HEK293 (cell line): ENCODE measurements at regions not wholly inside any gene's neighbourhood (a gene's known extent, or its start where the extent isn't known, plus 50 kb on each side); places are given as distances from the start of the nearest gene placed in this dataset.

ENCODE experiments used
- CTCF ChIA-PET: fragments of 350-600 bp; formaldehyde crosslinking; extraction: SDS; loops from one replicate; lab custom pipeline; 2021; ENCODE audit warnings: antibody characterized with exemption; lab: Yijun Ruan, JAX
- POLR2A ChIA-PET: fragments of 300-600 bp; formaldehyde crosslinking; extraction: SDS; loops from one replicate; lab custom pipeline; 2020; ENCODE audit warnings: antibody characterized with exemption, inconsistent platforms; lab: Yijun Ruan, JAX
- H3K27ac ChIP-seq: fragments of 200-500 bp; sonication (Bioruptor generic); 2 replicates; pipeline ENCODE4 v1.5.1; 2014; ENCODE audit warnings: low read depth, low read length, control low read depth, inconsistent platforms; ENCODE audit errors: extremely low read depth
- H3K36me3 ChIP-seq, 2 experiments: fragments of 200-500 bp in 1 of 2; sonication (Bioruptor generic) in 1 of 2; 1 replicate in 1 of 2; 2 replicates in 1 of 2; pipeline ENCODE4 v1.5.1; 2014 to 2017; ENCODE audit warnings: inconsistent platforms in 2 of 2, low read length in 2 of 2; ENCODE audit not compliant: control insufficient read depth in 2 of 2, insufficient read depth in 1 of 2
- H3K4me1 ChIP-seq: fragments of 200-500 bp; sonication (Bioruptor generic); 2 replicates; pipeline ENCODE4 v1.5.1; 2014; ENCODE audit warnings: mild to moderate bottlenecking, low read length, inconsistent platforms; ENCODE audit not compliant: control insufficient read depth, insufficient read depth
- H3K4me3 ChIP-seq: 2 replicates; pipeline ENCODE4 v1.5.1; 2011; ENCODE audit warnings: low read depth, mild to moderate bottlenecking, control low read depth, low read length, moderate library complexity
- H3K9me3 ChIP-seq: fragments of 200-500 bp; sonication (Bioruptor generic); 2 replicates; pipeline ENCODE4 v1.5.1; 2014; ENCODE audit warnings: low read depth, low read length, inconsistent platforms; ENCODE audit not compliant: control insufficient read depth, insufficient read depth
- EGR2 ChIP-seq: fragments of 450-650 bp; formaldehyde crosslinking; IDR thresholded peaks from 2 replicates; pipeline ENCODE4 v1.5.1; 2016; ENCODE audit warnings: low read depth, missing biosample characterization, missing genetic modification characterization
- RBAK ChIP-seq: fragments of 450-650 bp; formaldehyde crosslinking; IDR thresholded peaks from 2 replicates; pipeline ENCODE4 v1.5.1; 2016; ENCODE audit warnings: missing biosample characterization, missing genetic modification characterization
- SCRT1 ChIP-seq: fragments of 450-650 bp; formaldehyde crosslinking; IDR thresholded peaks from 2 replicates; pipeline ENCODE4 v1.5.1; 2016; ENCODE audit warnings: missing biosample characterization, missing genetic modification characterization, borderline replicate concordance
- SCRT2 ChIP-seq: fragments of 450-650 bp; formaldehyde crosslinking; IDR thresholded peaks from 2 replicates; pipeline ENCODE4 v1.5.1; 2016; ENCODE audit warnings: missing biosample characterization, missing genetic modification characterization
- SP7 ChIP-seq: fragments of 450-650 bp; formaldehyde crosslinking; IDR thresholded peaks from 2 replicates; pipeline ENCODE4 v1.5.1; 2016; ENCODE audit warnings: missing biosample characterization, missing genetic modification characterization
- ZNF174 ChIP-seq: fragments of 450-650 bp; formaldehyde crosslinking; IDR thresholded peaks from 2 replicates; pipeline ENCODE4 v1.5.0; 2017; ENCODE audit warnings: missing biosample characterization, mild to moderate bottlenecking, missing genetic modification characterization
- ZNF23 ChIP-seq: fragments of 450-650 bp; formaldehyde crosslinking; IDR thresholded peaks from 2 replicates; pipeline ENCODE4 v1.5.1; 2016; ENCODE audit warnings: missing biosample characterization, missing genetic modification characterization, borderline replicate concordance
- ZNF311 ChIP-seq: fragments of 450-650 bp; formaldehyde crosslinking; IDR thresholded peaks from 2 replicates; pipeline ENCODE4 v1.5.1; 2017; ENCODE audit warnings: missing biosample characterization, missing genetic modification characterization, borderline replicate concordance
- ZNF366 ChIP-seq: fragments of 450-650 bp; formaldehyde crosslinking; conservative IDR thresholded peaks from 2 replicates; pipeline ENCODE4 v1.5.1; 2016; ENCODE audit warnings: missing biosample characterization, missing genetic modification characterization
- ZNF37A ChIP-seq: fragments of 450-650 bp; IDR thresholded peaks from 2 replicates; pipeline ENCODE4 v1.5.1; 2018; ENCODE audit warnings: missing biosample characterization, missing genetic modification characterization
- ZNF529 ChIP-seq: fragments of 450-650 bp; formaldehyde crosslinking; IDR thresholded peaks from 2 replicates; pipeline ENCODE4 v1.5.1; 2017; ENCODE audit warnings: missing genetic modification characterization, missing biosample characterization; ENCODE audit not compliant: insufficient replicate concordance
- ZNF555 ChIP-seq: fragments of 450-650 bp; formaldehyde crosslinking; conservative IDR thresholded peaks from 2 replicates; pipeline ENCODE4 v1.5.1; 2017; ENCODE audit warnings: missing biosample characterization, mild to moderate bottlenecking, missing genetic modification characterization, inconsistent platforms
- ZNF561 ChIP-seq: fragments of 450-650 bp; IDR thresholded peaks from 2 replicates; pipeline ENCODE4 v1.5.1; 2018; ENCODE audit warnings: missing biosample characterization, missing genetic modification characterization, borderline replicate concordance
- ZNF610 ChIP-seq: fragments of 450-650 bp; formaldehyde crosslinking; IDR thresholded peaks from 2 replicates; pipeline ENCODE4 v1.5.1; 2016; ENCODE audit warnings: missing biosample characterization, missing genetic modification characterization, borderline replicate concordance
- ZNF785 ChIP-seq: fragments of 450-650 bp; formaldehyde crosslinking; IDR thresholded peaks from 2 replicates; pipeline ENCODE4 v1.5.1; 2016; ENCODE audit warnings: missing biosample characterization, missing genetic modification characterization
- ZNF830 ChIP-seq: fragments of 450-650 bp; IDR thresholded peaks from 2 replicates; pipeline ENCODE4 v1.5.0; 2018; ENCODE audit warnings: missing biosample characterization, missing genetic modification characterization, low read depth, mild to moderate bottlenecking, moderate library complexity
- ZNF837 ChIP-seq: fragments of 450-650 bp; formaldehyde crosslinking; IDR thresholded peaks from 2 replicates; pipeline ENCODE4 v1.5.1; 2016; ENCODE audit warnings: missing biosample characterization, missing genetic modification characterization
- ZSCAN23 ChIP-seq: fragments of 450-650 bp; formaldehyde crosslinking; IDR thresholded peaks from 2 replicates; pipeline ENCODE4 v1.5.1; 2016; ENCODE audit warnings: missing biosample characterization, missing genetic modification characterization
- TF ChIP-seq, protein P1 (sequence below): fragments of 450-650 bp; formaldehyde crosslinking; IDR thresholded peaks from 2 replicates; pipeline ENCODE4 v1.5.0; 2017; ENCODE audit warnings: missing biosample characterization, missing genetic modification characterization, borderline replicate concordance
- TF ChIP-seq, protein P2 (sequence below): fragments of 450-650 bp; formaldehyde crosslinking; IDR thresholded peaks from 2 replicates; pipeline ENCODE4 v1.5.1; 2016; ENCODE audit warnings: missing biosample characterization, missing genetic modification characterization
- TF ChIP-seq, protein P3 (sequence below): fragments of 450-650 bp; formaldehyde crosslinking; IDR thresholded peaks from 2 replicates; pipeline ENCODE4 v1.5.1; 2017; ENCODE audit warnings: missing biosample characterization, mild to moderate bottlenecking, missing genetic modification characterization, moderate library complexity
- TF ChIP-seq, protein P4 (sequence below): fragments of 450-650 bp; formaldehyde crosslinking; IDR thresholded peaks from 2 replicates; pipeline ENCODE4 v1.5.1; 2016; ENCODE audit warnings: missing biosample characterization, missing genetic modification characterization
- TF ChIP-seq, protein P5 (sequence below): fragments of 450-650 bp; formaldehyde crosslinking; IDR thresholded peaks from 2 replicates; pipeline ENCODE4 v1.5.1; 2017; ENCODE audit warnings: missing biosample characterization, missing genetic modification characterization

DNA sequence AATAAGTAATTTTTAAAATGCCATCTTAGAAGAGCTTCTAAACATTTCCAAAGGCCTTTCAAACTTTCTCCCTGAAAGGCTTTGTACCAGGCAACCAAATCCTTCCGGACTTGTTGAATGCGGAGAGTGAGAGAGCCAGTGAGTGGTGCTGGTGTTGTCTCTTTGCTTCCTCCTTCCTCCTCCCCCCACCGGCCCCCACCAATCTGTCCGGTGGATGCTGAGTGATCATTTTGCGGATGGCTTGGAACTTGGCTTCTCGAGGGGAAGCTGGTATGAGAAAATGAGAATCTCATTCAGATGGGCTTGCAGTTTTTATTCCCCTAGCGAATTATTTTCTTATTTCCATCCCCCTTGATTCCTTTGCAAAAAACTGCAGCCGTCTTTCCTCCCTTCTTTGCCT is 97.3 kb downstream of the ANKRD60 start:
- no peak overlapping the region for H3K4me3 ChIP-seq
- ChIA-PET CTCF (interaction anchor here (0.6 to 1.8 kb wide), 4 partner anchors 44 to 704 kb away, joined by 3 to 6 read pairs (median 3); no protein-coding TSS in a partner anchor), POLR2A (no interaction called here)
- H3K4me1 ChIP-seq = no peaks in the 10 kb centered on the region
- TF ChIP-seq SCRT1 (tag by site-specific recombination) (0 out of 2 replicates have a peak, but pooled peaks have one; percentile 16), EGR2 (no peak), ZNF23 (tag by site-specific recombination) (no peak), SCRT2 (tag by site-specific recombination) (peak; percentile 76), SP7 (tag by site-specific recombination) (no peak)
- no peaks in the 10 kb centered on the region for H3K9me3 ChIP-seq
- no peaks in the 10 kb centered on the region for H3K36me3 ChIP-seq
- no peak overlapping the region for H3K27ac ChIP-seq

DNA sequence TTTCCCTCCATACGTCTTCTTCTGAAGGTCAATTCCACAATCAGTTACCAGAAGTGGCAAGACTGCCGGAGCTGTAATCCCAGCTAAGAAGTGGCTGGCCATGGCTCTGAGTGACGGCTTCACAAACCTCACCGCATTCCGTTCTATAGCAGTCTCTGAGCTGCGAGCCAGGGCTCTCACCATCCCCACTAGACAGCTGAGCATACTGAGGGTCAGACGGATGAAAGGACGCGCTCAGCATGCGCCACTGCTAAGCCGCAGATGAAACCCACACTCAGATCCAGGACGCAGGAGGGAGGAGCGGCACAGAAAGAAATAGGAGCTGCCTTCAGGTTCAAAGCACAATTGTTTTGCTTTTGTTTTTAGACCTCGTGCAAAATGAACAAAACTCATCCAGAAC is 97.9 kb downstream of the ANKRD60 start:
- Histone ChIP-seq H3K27ac (no peak overlapping the region), H3K36me3 (no peaks in the 10 kb centered on the region), H3K4me3 (no peak overlapping the region), H3K9me3 (no peaks in the 10 kb centered on the region), H3K4me1 (no peaks in the 10 kb centered on the region)
- TF ChIP-seq, protein P1, sequence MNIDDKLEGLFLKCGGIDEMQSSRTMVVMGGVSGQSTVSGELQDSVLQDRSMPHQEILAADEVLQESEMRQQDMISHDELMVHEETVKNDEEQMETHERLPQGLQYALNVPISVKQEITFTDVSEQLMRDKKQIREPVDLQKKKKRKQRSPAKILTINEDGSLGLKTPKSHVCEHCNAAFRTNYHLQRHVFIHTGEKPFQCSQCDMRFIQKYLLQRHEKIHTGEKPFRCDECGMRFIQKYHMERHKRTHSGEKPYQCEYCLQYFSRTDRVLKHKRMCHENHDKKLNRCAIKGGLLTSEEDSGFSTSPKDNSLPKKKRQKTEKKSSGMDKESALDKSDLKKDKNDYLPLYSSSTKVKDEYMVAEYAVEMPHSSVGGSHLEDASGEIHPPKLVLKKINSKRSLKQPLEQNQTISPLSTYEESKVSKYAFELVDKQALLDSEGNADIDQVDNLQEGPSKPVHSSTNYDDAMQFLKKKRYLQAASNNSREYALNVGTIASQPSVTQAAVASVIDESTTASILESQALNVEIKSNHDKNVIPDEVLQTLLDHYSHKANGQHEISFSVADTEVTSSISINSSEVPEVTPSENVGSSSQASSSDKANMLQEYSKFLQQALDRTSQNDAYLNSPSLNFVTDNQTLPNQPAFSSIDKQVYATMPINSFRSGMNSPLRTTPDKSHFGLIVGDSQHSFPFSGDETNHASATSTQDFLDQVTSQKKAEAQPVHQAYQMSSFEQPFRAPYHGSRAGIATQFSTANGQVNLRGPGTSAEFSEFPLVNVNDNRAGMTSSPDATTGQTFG (tag by site-specific recombination) = no peak
- TF ChIP-seq, protein P2, sequence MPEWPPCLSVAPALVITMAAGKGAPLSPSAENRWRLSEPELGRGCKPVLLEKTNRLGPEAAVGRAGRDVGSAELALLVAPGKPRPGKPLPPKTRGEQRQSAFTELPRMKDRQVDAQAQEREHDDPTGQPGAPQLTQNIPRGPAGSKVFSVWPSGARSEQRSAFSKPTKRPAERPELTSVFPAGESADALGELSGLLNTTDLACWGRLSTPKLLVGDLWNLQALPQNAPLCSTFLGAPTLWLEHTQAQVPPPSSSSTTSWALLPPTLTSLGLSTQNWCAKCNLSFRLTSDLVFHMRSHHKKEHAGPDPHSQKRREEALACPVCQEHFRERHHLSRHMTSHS (tag by site-specific recombination) = no peak
- TF ChIP-seq ZSCAN23 (tag by site-specific recombination) (no peak), ZNF785 (tag by site-specific recombination) (no peak), ZNF610 (tag by site-specific recombination) (no peak), ZNF37A (tag by site-specific recombination) (no peak)
- CTCF ChIA-PET = interaction anchor here (1.2 to 1.8 kb wide), 3 partner anchors 43 to 534 kb away, joined by 3 to 6 read pairs (median 3); no protein-coding TSS in a partner anchor
- POLR2A ChIA-PET = no interaction called here

DNA sequence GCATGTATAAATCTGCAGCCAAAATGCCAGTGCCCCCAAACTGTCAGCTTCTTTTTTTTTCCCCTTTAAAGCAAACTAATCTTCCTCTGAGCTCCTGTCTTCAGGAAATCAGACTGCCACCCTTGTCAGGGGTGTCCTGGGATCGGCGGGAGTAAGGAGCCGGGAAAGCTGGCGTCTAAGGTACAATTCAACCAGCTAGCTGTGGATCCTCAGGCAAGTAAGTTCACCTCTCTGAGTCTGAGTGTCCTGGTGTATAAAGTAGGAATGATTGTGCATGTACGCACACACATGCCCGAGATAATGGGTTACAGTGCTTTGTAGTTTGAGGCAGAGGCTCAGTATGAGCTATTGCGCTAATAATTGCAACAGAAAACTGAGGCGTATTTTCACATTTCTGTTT is 98.3 kb downstream of the ANKRD60 start:
- no peaks in the 10 kb centered on the region for H3K4me1 ChIP-seq
- no peaks in the 10 kb centered on the region for H3K36me3 ChIP-seq
- TF ChIP-seq ZNF529 (tag by site-specific recombination) = no peak
- TF ChIP-seq ZNF830 (tag by site-specific recombination) = no peak
- no peak for TF ChIP-seq RBAK (tag by site-specific recombination)
- no peak for TF ChIP-seq ZNF561 (tag by site-specific recombination)
- TF ChIP-seq ZNF555 (tag by site-specific recombination) = no peak
- TF ChIP-seq ZNF174 = no peak
- TF ChIP-seq, protein P3, sequence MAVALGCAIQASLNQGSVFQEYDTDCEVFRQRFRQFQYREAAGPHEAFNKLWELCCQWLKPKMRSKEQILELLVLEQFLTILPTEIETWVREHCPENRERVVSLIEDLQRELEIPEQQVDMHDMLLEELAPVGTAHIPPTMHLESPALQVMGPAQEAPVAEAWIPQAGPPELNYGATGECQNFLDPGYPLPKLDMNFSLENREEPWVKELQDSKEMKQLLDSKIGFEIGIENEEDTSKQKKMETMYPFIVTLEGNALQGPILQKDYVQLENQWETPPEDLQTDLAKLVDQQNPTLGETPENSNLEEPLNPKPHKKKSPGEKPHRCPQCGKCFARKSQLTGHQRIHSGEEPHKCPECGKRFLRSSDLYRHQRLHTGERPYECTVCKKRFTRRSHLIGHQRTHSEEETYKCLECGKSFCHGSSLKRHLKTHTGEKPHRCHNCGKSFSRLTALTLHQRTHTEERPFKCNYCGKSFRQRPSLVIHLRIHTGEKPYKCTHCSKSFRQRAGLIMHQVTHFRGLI = no peak
- TF ChIP-seq ZNF37A (tag by site-specific recombination) = no peak
- TF ChIP-seq, protein P4, sequence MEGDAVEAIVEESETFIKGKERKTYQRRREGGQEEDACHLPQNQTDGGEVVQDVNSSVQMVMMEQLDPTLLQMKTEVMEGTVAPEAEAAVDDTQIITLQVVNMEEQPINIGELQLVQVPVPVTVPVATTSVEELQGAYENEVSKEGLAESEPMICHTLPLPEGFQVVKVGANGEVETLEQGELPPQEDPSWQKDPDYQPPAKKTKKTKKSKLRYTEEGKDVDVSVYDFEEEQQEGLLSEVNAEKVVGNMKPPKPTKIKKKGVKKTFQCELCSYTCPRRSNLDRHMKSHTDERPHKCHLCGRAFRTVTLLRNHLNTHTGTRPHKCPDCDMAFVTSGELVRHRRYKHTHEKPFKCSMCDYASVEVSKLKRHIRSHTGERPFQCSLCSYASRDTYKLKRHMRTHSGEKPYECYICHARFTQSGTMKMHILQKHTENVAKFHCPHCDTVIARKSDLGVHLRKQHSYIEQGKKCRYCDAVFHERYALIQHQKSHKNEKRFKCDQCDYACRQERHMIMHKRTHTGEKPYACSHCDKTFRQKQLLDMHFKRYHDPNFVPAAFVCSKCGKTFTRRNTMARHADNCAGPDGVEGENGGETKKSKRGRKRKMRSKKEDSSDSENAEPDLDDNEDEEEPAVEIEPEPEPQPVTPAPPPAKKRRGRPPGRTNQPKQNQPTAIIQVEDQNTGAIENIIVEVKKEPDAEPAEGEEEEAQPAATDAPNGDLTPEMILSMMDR (tag by site-specific recombination) = no peak
- TF ChIP-seq ZNF311 (tag by site-specific recombination) = no peak
- no peak for TF ChIP-seq ZNF837
- TF ChIP-seq ZNF366 (tag by site-specific recombination) = no peak
- TF ChIP-seq, protein P5, sequence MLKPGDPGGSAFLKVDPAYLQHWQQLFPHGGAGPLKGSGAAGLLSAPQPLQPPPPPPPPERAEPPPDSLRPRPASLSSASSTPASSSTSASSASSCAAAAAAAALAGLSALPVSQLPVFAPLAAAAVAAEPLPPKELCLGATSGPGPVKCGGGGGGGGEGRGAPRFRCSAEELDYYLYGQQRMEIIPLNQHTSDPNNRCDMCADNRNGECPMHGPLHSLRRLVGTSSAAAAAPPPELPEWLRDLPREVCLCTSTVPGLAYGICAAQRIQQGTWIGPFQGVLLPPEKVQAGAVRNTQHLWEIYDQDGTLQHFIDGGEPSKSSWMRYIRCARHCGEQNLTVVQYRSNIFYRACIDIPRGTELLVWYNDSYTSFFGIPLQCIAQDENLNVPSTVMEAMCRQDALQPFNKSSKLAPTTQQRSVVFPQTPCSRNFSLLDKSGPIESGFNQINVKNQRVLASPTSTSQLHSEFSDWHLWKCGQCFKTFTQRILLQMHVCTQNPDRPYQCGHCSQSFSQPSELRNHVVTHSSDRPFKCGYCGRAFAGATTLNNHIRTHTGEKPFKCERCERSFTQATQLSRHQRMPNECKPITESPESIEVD = no peak
- ChIA-PET POLR2A (no interaction called here), CTCF (interaction anchor here (1.1 to 1.8 kb wide), 3 partner anchors 40 to 534 kb away, joined by 3 to 6 read pairs (median 3); no protein-coding TSS in a partner anchor)
- no peaks in the 10 kb centered on the region for H3K9me3 ChIP-seq
- no peak overlapping the region for H3K27ac ChIP-seq
- no peak overlapping the region for H3K4me3 ChIP-seq
